ENCODE measurements at regions not wholly inside any gene's neighbourhood (a gene's known extent, or its start where the extent isn't known, plus 50 kb on each side); places are given as distances from the start of the nearest gene placed in this dataset.

- POLR2A ChIA-PET, result no interaction called here
- Histone ChIP-seq H3K4me3 (ENCODE audit: low read depth, low read length) (no peak overlapping the region), H3K36me3 (ENCODE audit: control insufficient read depth, insufficient read depth, low read length) (no peaks in the 10 kb centered on the region), H3K27me3 (ENCODE audit: control insufficient read depth, insufficient read depth, low read length) (no peaks in the 10 kb centered on the region)
- TF ChIP-seq CTCF (IDR thresholded peaks at IDR 0.05; ENCODE audit: insufficient read depth, low read depth, low read length), result no peak
- CTCF ChIA-PET, result no interaction called here
- DNase-seq (ENCODE audit: low read depth), result no peak
These were observed 364.1 kb upstream of the ASIC2 start for GRCh38 chr17:33657181-33657580.

- ChIA-PET POLR2A (no interaction called here), CTCF (no interaction called here)
- Histone ChIP-seq H3K4me3 (ENCODE audit: low read depth, low read length) (no peak overlapping the region), H3K36me3 (ENCODE audit: control insufficient read depth, insufficient read depth, low read length) (no peaks in the 10 kb centered on the region), H3K27me3 (ENCODE audit: control insufficient read depth, insufficient read depth, low read length) (no peaks in the 10 kb centered on the region)
- no peak for DNase-seq (ENCODE audit: low read depth)
- no peak for TF ChIP-seq CTCF (IDR thresholded peaks at IDR 0.05; ENCODE audit: insufficient read depth, low read depth, low read length)
These were observed 368.9 kb upstream of the ASIC2 start for GRCh38 chr17:33661975-33662374.

- no peak overlapping the region for H3K4me3 ChIP-seq (ENCODE audit: low read depth, low read length)
- TF ChIP-seq CTCF (IDR thresholded peaks at IDR 0.05; ENCODE audit: insufficient read depth, low read depth, low read length), result no peak
- no peak for DNase-seq (ENCODE audit: low read depth)
- no peaks in the 10 kb centered on the region for H3K36me3 ChIP-seq (ENCODE audit: control insufficient read depth, insufficient read depth, low read length)
- ChIA-PET POLR2A (no interaction called here), CTCF (no interaction called here)
- no peaks in the 10 kb centered on the region for H3K27me3 ChIP-seq (ENCODE audit: control insufficient read depth, insufficient read depth, low read length)
These were observed 371.2 kb upstream of the ASIC2 start for GRCh38 chr17:33664116-33664840.

GRCh38 chr17:33667052-33667509 lies 374.0 kb upstream of the ASIC2 start:
- Histone ChIP-seq H3K4me3 (ENCODE audit: low read depth, low read length) (no peak overlapping the region), H3K36me3 (ENCODE audit: control insufficient read depth, insufficient read depth, low read length) (no peaks in the 10 kb centered on the region), H3K27me3 (ENCODE audit: control insufficient read depth, insufficient read depth, low read length) (no peaks in the 10 kb centered on the region; the same call in 1 of the 2 replicates)
- CTCF ChIA-PET, result interaction anchor here (1.4 kb wide), 1 partner anchor 12 kb away, joined by 5 read pairs; no protein-coding TSS in a partner anchor
- no peak for TF ChIP-seq CTCF (IDR thresholded peaks at IDR 0.05; ENCODE audit: insufficient read depth, low read depth, low read length)
- POLR2A ChIA-PET, result no interaction called here
- DNase-seq (ENCODE audit: low read depth), result no peak

GRCh38 chr17:33667671-33668070 lies 374.6 kb upstream of the ASIC2 start:
- TF ChIP-seq CTCF (IDR thresholded peaks at IDR 0.05; ENCODE audit: insufficient read depth, low read depth, low read length), result no peak
- CTCF ChIA-PET, result interaction anchor here (1.4 kb wide), 1 partner anchor 11 kb away, joined by 5 read pairs; no protein-coding TSS in a partner anchor
- POLR2A ChIA-PET, result no interaction called here
- H3K27me3 ChIP-seq (ENCODE audit: control insufficient read depth, insufficient read depth, low read length), result no peaks in the 10 kb centered on the region; the same call in 1 of the 2 replicates
- H3K36me3 ChIP-seq (ENCODE audit: control insufficient read depth, insufficient read depth, low read length), result no peaks in the 10 kb centered on the region
- DNase-seq (ENCODE audit: low read depth), result no peak
- H3K4me3 ChIP-seq (ENCODE audit: low read depth, low read length), result no peak overlapping the region
